DMS53 treated with DMSO at 0.1 percent for 48 hours (cell line): ENCODE measurements at regions not wholly inside any gene's neighbourhood (a gene's known extent, or its start where the extent isn't known, plus 50 kb on each side); places are given as distances from the start of the nearest gene placed in this dataset.

Experiments used
- DNase-seq: peaks from one replicate; lab custom pipeline; 2025; ENCODE audit not compliant: unreplicated experiment; lab: John Stamatoyannopoulos, UW

DNA sequence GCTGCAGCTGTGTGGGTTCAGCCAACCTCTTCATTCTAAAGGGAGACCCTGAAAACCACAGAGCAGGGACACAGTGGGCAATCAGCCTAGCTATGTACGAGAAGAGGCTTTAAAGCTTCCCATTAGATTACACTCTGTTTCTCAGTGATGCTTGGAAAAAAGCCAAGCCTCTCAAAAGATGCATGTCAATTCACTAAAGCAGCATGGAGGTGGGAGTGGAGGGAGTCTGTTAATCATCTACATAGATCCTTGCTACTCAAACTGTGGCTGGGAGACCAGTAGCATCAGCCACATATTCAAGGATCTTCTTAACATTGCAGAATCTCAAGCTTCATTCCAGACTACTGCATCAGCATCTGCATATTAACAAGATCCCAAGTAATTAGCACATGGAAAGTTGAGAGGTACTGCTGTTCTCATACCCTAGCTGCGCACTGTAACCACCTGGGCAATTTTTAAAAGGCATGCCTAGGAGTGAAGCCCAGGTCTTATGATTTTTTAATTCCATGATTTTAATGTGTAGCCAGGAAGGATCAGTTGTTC, 305.9 kb downstream of the PMP22 start:
- no peak for DNase-seq

DNA sequence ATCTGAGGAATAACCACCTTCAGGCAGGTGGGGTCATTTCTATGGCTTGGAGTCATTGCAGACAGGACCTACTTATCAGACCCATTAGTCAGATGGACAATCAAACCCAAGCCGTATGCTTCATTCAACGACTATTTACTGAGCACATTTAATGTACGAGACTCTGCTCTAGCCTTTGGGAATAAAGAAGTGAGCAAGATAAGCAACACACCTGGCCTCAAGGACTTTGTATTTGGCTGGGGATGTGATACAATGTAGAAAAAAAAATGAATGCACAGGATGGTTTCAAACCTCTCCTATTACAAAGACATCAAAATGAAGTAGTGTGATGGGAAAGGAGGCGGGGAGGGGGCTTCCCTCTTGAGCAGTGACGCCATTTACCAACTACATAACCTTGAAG, 311.7 kb downstream of the PMP22 start:
- DNase-seq = no peak

DNA sequence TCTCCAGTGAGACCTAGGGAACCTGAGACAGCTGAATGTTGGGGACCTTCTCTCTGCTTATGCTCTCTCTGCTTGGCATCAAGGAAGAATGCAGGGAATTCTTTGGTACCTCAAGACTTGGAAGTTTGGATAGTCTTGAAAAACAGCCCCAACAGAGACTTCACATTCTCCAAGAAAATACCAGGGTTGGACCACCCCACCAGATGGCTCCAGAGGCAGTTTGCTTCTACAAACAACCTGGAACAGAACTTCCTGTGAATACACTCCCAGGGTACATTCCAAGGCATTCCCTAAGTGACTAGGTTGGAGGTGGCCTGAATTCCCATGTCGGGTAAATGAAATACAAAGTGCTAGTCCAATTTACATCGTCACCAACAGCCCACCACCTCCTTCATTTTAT, 314.4 kb downstream of the PMP22 start:
- no peak for DNase-seq

- DNase-seq = no peak
Observed at GRCh38 chr17:14950216-14950615, 314.9 kb downstream of the PMP22 start.

DNA sequence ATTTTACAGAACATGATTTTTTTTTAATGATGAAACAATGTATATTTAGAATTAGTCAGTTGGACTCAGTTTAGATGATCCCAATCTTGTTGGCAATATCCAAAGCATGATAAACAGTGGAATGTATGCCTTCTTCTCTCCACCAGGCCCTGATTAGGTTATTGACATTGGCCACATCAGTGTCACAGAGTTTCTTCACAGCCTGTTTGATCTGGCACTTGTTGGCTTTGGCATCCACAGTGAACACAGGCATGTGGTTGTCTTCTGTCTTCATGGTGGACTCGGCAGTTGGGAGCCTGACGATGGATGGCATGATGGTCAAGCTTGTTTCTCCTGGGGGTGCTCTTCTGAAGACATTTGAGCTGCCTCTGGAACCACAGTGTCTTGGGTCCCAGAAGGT, 317.5 kb downstream of the PMP22 start:
- DNase-seq = no peak

DNA sequence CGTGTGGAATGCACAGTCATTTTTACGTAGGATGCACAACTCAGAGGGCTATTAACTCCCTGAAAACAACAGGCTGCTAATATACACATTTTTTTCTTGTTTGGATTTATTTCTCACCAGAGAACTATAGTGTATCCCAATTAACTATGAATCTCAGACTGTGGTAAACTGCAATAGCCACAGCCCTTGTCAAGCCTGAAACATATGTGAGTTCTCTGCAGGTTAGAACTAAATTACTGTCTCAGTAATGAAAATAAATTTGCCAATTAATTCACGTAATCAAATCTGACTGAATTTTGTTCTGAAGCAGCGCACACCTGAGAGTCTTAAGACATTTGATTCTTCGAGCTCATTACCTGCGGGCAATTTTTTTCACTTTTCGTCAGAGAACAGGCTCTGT, 318.6 kb downstream of the PMP22 start:
- DNase-seq = no peak

DNA sequence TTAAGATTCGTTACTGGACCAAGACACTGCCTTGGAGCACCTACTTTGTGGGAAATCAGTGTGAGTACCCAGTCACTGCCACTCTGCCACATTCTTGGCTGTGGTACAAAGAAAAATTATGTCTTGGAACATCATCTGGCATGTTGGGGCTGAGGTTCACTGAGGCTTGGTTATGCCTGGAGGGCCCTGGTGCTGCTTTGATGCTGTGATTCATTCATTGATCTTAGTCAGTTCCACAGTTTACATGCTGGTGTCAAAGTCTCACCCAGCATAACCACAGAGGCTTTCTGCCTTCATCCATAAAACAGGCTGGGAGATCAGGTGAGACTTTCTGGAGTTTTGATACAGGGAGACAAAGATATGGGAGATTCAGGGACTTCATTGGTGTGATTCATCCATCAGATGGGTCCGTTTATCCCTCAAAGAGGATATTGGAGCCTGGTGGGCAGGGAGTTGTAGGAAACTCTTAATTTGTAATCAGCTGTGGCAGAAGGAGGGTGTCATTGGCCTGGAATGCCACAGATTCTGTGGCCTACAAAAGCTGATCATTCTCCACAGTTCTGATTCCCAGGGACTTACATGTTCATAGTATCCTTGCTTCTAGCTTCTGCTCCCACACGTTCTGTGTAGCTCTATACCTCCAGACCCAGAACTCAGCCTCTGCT, 322.5 kb downstream of the PMP22 start:
- no peak for DNase-seq

DNA sequence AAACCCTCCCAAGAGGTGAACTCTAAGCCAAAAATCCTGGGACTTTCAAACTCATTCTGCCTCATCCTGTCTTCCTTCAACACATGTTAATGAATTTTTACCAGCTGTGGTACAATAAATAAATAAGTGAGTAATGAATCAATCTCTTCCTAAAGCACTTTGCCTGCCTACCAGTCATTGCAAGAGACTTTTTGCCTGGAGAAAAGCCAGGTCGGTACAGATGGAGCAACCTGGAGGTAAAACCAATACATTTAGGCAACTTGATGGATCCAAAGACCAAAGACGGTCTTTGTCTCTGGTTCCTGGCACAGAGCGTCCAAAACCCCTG, 324.2 kb downstream of the PMP22 start:
- DNase-seq = no peak

DNA sequence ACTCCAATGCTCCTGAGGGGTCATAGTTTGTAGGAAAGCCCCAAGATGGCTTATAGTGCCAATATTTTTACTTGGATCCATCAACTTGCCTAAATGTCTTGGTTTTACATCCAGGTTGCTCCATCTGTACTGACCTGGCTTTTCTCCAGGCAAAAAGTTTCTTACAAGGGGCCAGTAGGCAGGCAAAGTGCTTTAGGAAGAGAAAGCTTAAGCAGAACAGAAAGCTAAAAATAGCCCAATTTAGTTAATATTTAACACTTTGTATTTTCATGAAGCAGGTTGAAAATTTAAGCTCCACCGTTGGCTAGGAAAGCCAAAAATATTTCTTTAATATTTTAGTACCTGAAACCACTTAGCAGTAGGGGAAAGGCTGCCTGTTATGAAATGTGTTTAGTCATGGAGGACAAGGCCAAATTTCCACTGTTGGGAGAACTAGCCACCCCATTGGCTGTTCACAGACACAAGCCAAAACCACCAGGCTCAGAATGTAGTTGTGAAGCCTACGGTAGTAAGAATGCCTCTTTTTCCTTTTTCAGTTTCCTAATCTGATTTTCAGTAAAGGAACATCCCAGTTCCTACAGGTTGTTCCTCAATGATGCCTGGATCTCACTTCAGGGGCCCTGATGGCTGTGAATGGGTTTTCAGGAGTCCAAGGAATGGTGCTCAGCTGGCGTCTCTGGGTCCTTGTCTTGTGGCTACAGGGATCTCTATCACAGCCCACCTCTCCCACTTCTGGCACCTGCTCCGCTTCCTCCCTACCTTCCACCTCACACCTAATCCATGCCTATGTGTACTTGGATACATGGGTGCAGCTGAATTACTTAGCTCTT, 324.8 kb downstream of the PMP22 start:
- DNase-seq = no peak

- DNase-seq = no peak
Observed at GRCh38 chr17:14935845-14936485, 329.2 kb downstream of the PMP22 start.

- no peak for DNase-seq
Observed at GRCh38 chr17:14935139-14935841, 329.8 kb downstream of the PMP22 start.

DNA sequence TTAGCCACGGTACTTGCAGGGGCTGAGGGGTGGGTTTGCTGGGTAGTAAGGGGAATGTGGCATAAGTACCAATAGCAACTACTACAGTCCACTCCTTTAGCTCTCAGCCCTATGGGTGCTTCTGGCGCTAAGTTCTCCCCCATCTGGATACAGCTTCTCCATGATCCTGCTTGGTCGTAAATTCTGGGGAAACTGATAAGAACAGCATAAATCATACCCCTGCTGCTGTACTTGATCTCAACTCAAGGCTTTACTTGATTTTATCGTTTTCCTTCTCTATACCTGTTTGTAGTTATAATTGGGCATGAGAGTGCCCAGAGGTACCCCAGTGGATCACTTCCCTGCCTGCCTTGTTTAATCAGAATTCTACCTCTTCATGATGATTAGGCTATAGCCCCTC, 331.4 kb downstream of the PMP22 start:
- DNase-seq = no peak

DNA sequence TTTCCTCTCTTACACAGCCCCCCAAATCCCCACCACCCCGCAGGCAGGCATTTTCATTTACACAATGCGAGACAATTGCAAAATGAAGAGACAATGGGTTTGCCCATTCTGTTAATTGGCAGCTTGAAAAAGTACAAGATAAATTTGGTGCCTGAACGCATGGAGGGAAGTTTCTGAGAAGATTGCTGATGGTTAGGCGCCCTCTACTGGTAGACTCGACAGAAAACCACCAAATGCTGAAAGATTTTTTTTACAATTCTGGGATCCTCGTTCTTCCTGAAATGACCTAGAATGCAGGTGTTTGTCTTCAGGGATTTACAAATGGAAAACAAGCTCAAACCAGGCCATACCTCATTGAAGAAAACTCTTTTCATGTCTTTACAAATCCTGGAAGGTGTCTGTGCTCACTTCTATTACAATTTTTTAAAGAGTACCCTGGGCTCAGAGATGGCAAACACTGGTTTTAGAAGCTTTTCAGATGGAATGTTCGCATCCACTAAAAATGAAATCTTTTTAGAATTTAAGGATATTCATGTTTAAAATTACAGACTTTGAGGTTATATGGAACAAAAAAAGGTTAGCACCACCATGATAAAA, 338.5 kb downstream of the PMP22 start:
- DNase-seq = peak; percentile 9

DNA sequence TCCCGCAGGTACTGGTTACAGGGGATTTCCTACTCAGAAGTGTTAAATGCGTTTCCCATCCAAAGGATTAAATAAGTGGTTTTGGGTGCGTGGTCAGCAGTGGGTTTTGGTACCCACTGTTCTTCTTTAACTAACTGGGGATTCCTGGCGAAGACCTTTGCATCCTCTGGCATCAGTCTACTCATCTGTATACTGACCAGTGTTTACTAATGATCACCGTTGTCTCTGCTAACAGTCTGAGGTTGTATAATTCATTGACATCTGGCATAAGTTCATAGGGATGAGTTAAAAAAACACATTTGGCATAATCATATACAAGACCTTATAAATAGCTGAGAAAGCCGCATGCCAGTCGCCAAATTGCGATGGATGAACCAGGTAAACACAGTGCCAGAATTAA, 339.1 kb downstream of the PMP22 start:
- no peak for DNase-seq

- DNase-seq = no peak
Observed at GRCh38 chr17:14925498-14925897, 339.6 kb downstream of the PMP22 start.

GRCh38 chr17:14923981-14924380, 341.1 kb downstream of the PMP22 start:
- no peak for DNase-seq

DNA sequence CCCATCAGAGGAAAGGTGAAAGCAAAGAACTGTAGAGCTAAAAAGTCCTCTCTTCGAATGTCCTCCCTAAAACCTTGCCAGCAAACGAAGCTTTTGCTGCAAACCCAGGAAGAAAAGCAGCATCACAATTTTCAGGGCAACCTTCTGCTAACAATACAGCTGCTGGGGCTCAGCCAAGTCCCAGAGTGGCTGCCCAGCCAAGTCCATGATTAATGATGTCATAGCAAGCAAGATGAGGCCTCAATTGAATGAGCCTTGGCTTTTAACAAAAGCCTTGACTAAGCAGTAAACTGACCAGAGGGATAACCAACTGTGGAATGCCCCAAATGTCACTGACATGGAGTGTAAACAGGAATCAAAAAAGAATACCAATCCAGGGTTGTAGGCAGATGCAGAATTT, 342.7 kb downstream of the PMP22 start:
- no peak for DNase-seq

GRCh38 chr17:14921936-14922335, 343.2 kb downstream of the PMP22 start:
- no peak for DNase-seq

DNA sequence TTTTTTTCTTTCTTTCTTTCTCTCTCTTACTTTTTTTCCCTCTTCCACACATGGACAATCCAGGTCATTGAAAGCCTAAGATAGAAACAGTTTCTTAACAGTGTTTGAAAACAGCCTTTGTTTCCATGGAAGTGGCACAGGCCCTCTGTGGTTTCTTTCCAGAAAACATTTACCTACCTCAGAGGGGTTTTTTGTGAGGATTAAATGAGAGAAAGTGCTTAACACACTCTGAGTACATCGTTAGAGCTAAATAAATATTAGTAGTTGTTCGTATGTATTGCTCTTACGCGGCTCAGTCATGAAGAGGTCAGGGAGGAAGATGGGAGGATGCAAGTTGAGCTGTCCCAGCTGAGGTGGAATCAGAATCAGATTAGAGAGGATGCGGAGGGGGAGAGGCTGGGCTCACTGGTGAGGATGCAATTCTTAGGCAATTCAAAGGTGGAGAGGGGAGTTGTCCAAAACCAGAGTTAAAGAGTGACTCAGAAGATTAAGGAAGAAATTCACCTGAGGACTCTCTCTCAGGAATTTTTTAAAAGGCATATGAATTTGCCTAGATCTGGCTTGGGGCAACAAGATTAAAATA, 345.4 kb downstream of the PMP22 start:
- DNase-seq = no peak

DNA sequence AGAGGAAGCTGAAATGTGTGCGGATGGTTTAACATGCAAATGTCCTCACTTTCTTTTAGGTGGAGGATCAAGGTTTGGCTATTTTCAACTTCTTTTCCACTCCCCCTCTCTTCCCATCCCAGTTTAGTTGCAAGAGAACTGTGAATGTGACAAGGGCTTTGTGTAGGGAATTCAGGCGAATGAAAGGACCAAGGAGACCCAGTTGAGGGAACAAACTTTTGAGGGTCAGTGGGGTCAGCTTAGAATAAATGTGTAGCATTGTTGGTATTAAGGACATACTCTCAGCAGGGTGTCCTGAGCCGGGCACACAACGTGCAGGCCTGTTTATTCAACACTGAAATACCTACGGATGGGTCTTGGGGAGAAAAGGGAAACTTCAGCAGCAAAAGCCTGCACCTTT, 346.0 kb downstream of the PMP22 start:
- DNase-seq = no peak

DNA sequence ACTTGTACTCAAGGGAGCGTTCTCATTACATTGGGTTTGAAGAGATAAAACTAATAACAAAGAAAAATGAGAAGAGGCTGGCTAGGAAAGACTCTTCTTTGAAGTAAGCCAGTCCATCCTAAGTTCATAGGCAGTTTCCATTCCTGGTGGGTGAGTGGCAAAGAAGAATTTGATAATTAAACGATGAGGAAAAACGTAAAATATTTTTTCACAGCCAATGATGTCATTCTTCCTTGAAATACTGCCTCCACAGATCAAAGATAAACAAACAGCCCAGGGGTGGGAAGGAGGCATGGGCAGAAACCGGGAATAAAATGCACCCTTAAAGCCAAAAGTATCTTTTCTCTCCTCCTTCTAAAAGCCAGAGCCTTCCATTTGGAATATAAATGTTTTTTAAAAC, 346.6 kb downstream of the PMP22 start:
- no peak for DNase-seq
